Activated CD4-positive, alpha-beta T cell treated with anti-CD3 and anti-CD28 coated beads for 1 hour (primary cell): ENCODE measurements at regions not wholly inside any gene's neighbourhood (a gene's known extent, or its start where the extent isn't known, plus 50 kb on each side); places are given as distances from the start of the nearest gene placed in this dataset.
"Not testable (repeated sequence)": the region's sequence is repeated elsewhere in the genome, so short reads cannot be mapped to it uniquely, and the experiment has no call there.

Experiments used
- DNase-seq: peaks from one replicate; pipeline ENCODE4 v3.0.0-alpha.2; 2020

GRCh38 chr7:112981966-112982365, 104.7 kb downstream of the GPR85 start:
- DNase-seq, result no peak

- DNase-seq, result not testable (repeated sequence)
Measured at GRCh38 chr7:112979055-112979454, 107.6 kb downstream of the GPR85 start.

- DNase-seq, result not testable (repeated sequence)
Measured at GRCh38 chr7:112977244-112977955, 109.2 kb downstream of the GPR85 start.

GRCh38 chr7:112970771-112971170, 115.9 kb downstream of the GPR85 start:
- DNase-seq, result no peak

DNA sequence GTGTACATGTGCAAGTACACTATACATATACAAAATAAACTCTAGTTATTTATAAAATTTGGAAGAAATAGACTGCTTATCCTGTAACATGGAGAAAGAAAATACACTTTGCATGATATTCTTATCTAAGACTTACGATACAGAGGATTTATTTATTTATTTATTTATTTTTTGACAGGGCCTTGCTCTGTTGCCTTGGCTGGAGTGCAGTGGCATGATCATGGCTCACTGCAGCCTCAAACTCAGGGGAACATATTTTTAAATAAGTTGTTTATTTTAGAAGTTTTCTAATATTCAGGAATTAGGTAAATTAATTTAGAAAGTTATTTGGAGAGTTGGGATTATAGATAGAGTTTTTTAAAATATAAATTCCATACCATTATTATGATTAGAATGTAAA, 116.7 kb downstream of the GPR85 start:
- no peak for DNase-seq

DNA sequence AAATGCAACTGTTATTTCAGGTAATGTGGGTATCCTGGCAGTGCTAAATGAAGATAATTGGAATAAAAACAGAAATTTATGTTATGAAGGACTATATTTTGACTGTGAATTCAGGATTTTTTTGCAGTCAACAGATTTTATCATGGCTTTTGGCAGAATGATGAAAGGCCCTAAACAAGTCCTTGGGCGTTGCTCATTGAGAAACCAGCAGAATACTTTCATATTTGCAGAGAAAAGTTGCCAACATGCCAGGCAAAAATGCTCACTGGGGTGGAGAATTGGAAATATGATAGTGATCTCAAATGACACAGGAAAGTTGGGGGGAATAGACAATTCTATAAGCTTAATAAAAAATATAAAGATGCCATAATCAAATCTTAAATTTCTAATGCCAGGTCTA, 121.1 kb downstream of the GPR85 start:
- DNase-seq, result no peak

DNA sequence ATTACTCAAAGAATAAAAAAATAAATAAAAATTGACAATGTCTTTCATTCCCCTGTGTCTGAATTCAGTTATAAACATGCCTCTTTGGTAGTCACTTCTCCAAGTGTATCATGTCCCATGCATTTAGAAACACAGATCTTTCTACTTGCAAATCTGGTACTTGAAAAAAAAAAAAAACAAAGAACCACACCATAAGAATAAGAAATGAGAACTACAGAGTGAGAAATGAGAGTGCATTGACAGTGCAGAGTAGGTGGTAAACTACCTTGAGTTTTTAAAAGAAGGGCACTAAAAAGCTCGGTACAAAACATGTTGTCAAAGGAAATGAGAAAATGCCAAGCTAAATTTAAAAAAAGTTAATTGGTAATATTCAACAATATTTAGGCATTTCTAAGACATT, 123.0 kb downstream of the GPR85 start:
- no peak for DNase-seq

- no peak for DNase-seq
Measured at GRCh38 chr7:112962815-112963214, 123.8 kb downstream of the GPR85 start.

GRCh38 chr7:112959276-112959675, 127.4 kb downstream of the GPR85 start:
- no peak for DNase-seq

DNA sequence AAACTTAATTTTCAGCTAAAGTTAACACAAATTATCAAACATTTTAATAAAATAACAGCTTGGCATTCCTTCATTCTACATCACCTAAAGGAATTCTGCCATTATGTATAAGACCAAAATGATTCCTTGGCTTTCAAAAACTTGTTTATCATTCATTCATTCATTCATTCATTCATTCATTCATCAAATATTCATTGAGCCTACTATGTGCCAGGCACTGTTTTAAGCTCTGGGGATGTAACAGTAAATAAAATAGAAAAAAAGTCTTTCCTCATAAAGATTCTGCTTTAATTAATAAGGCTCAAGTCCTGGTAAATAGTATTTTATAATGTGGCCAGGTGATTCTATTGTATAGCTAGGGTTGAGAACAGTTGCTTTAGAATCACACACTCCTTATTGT, 127.9 kb downstream of the GPR85 start:
- no peak for DNase-seq

- no peak for DNase-seq
Measured at GRCh38 chr7:112957901-112958300, 128.7 kb downstream of the GPR85 start.

DNA sequence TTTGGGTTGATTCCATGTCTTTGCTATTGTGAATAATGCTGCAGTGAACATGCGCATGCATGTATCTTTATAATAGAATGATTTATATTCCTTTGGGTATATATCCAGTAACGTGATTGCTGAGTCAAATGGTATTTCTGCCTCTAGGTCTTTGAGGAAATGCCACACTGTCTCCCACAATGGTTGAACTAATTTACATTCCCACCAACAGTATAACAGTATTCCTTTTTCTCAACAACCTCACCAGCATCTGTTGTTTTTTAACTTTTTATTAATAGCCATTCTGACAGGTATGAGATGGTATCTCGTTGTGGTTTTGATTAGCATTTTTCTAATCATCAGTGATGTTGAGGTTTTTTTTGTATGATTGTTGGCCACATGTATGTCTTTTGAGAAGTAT, 133.6 kb downstream of the GPR85 start:
- DNase-seq, result not testable (repeated sequence)

DNA sequence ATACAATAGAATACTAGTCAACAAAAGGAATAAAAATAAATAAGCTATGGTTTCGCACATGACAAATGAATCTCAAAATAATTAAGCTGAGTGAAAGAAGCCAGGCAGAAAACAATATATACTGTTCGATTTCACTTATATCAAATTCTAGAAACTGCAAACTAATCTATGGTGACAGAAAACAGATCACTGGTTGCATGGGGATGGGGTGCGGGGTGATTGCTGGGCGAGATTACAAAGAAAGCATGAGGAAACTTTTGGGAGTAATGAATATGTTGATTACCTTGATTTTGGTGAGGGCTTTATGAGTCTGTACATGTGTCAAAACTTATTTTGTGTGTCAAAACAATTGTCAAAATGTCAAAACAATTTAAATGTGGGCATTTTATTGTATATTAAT, 135.6 kb downstream of the GPR85 start:
- DNase-seq, result no peak

DNA sequence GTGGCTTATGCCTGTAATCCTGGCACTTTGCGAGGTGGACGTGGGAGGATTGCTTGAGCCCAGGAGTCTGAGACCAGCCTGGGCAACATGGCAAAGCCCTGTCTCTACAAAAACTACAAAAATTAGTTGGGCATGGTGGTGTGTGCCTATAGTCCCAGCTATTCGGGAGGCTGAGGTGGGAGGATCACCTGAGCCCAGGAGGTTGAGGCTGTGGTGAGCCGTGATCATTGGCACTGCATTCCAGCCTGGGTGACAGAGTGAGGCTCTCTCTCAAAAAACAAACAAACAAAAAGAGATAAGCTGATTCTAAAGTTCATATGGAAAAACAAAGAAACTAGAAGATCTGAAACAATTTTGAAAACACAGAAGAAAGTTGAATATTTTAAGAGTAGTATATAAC, 136.9 kb downstream of the GPR85 start:
- not testable (repeated sequence) for DNase-seq

DNA sequence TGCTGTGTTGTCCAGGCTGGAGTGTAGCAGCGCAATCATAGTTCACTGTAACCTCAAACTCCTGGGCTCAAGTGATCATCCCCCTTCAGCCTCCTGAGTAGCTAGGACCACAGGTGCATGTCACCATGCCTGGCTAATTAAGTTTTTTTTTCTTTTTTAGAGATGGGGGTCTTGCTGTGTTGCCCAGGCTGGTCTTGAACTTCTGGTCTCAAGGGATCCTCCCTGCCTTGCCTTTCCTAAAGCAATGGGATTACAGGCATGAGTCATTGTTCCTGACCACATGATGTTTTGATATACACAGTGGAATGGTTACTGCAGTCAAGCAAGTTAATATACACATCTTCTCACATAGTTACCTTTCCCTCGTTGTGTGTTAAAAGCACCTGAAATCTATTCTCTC, 140.3 kb downstream of the GPR85 start:
- no peak for DNase-seq

- no peak for DNase-seq
Measured at GRCh38 chr7:112945046-112945445, 141.6 kb downstream of the GPR85 start.

DNA sequence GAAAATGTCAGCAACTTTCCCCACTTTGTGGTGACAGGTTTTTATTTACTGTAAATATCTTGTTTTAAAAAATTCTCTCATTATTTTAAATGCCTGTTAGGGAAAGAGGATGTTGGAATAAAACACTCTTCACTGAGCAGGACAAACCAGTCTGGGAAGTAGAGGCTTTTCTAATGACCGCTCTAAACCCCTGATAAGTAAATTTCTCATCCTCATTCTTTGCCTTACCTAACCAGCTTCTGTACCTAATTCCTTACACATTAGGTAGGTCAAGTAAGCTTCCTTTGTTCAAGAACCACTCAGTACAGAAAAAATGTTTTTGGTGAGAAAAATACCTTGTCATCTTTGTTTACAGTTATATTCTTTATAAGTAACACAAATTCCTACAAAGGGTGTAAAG, 143.6 kb downstream of the GPR85 start:
- DNase-seq, result no peak

GRCh38 chr7:112942125-112942524, 144.5 kb downstream of the GPR85 start:
- not testable (repeated sequence) for DNase-seq

- DNase-seq, result no peak
Measured at GRCh38 chr7:112940314-112940732, 146.3 kb downstream of the GPR85 start.

DNA sequence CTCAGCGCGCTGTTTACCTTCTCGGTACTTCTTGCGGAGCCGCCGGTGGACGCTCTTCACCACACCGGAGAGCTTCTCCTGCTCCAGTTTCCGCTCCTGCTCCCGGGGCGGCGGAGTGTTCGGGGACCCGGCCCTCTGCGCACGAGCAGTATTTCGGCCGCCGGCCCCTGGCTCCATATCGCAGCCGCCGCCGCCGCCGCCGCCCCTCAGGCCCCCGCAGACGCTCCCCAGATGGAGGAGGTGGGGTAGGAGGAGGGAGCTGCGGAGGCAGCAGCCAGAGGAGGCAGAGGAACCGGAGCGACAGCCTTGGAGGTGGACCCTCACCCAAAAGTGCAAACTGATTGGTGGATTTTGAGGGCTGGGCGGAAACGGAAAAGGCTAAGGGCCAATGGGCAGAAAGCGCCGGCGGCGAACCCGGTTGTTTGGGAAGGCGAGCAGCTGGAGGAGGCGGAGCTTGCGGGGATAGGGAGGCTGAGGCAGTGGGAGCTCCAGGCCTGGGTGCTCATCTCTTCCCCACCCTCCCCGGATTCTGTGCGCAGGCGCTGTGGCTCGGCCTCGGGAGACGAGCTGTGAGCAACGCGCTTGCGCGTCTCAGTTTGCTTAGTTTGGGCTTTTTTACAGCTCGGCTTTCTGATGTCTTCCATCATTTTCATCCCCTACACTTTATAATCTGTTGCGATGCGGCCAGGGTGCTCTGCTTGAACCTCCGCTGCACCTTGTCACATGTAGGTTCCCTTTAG, 146.9 kb downstream of the GPR85 start:
- peak; percentile 99 for DNase-seq

GRCh38 chr7:112938863-112939573, 147.6 kb downstream of the GPR85 start:
- DNase-seq, result no peak

GRCh38 chr7:112937651-112938415, 147.6 kb upstream of the TMEM168 start:
- no peak for DNase-seq

DNA sequence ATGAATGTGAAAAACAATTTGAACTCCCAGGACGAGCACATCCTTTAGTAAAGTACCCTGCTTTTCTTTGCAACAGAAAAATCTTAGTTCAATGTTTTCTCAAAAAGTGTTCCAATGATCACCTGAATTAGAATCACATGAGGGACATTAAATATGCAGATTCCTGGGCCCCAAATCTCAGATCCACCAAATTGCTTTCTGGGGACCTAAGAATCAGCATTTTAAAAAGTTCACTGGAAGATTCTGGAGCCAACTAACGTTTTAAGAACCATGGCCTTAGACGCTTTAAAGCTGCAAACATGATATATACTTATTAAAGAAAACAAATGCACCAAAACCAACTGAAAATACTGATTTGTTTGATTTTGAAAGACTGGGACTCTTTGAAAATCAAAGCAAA, 143.4 kb upstream of the TMEM168 start:
- no peak for DNase-seq
